Inferior parietal cortex (tissue), 1 donor: ENCODE measurements at regions not wholly inside any gene's neighbourhood (a gene's known extent, or its start where the extent isn't known, plus 50 kb on each side); places are given as distances from the start of the nearest gene placed in this dataset.

Source experiments
- DNase-seq: peaks from one replicate; pipeline ENCODE4 v3.0.0-alpha.2; 2016; ENCODE audit errors: extremely low spot score

- no peak for DNase-seq
Measured at GRCh38 chr1:191890433-191891088, 267.7 kb upstream of the RGS18 start.

- DNase-seq = no peak
Measured at GRCh38 chr1:191892716-191893115, 265.5 kb upstream of the RGS18 start.

GRCh38 chr1:191895049-191895448 is 263.2 kb upstream of the RGS18 start:
- DNase-seq = no peak

GRCh38 chr1:191895462-191896058 is 262.7 kb upstream of the RGS18 start:
- DNase-seq = no peak

- DNase-seq = no peak
Measured at GRCh38 chr1:191897134-191897533, 261.1 kb upstream of the RGS18 start.

- DNase-seq = no peak
Measured at GRCh38 chr1:191901651-191902050, 256.6 kb upstream of the RGS18 start.

GRCh38 chr1:191904991-191905390 is 253.3 kb upstream of the RGS18 start:
- no peak for DNase-seq

- no peak for DNase-seq
Measured at GRCh38 chr1:191905781-191906180, 252.5 kb upstream of the RGS18 start.

GRCh38 chr1:191907121-191907520 is 251.1 kb upstream of the RGS18 start:
- DNase-seq = no peak

- DNase-seq = no peak
Measured at GRCh38 chr1:191910245-191910644, 248.0 kb upstream of the RGS18 start.

GRCh38 chr1:191912517-191912916 is 245.7 kb upstream of the RGS18 start:
- DNase-seq = no peak

GRCh38 chr1:191913260-191913977 is 244.8 kb upstream of the RGS18 start:
- DNase-seq = no peak

GRCh38 chr1:191929383-191929782 is 228.9 kb upstream of the RGS18 start:
- DNase-seq = no peak

GRCh38 chr1:191943684-191944083 is 214.6 kb upstream of the RGS18 start:
- no peak for DNase-seq

- no peak for DNase-seq
Measured at GRCh38 chr1:191953526-191953925, 204.7 kb upstream of the RGS18 start.

- no peak for DNase-seq
Measured at GRCh38 chr1:191959856-191960255, 198.4 kb upstream of the RGS18 start.

- no peak for DNase-seq
Measured at GRCh38 chr1:191963286-191963685, 195.0 kb upstream of the RGS18 start.

- no peak for DNase-seq
Measured at GRCh38 chr1:191963781-191964455, 194.3 kb upstream of the RGS18 start.

- no peak for DNase-seq
Measured at GRCh38 chr1:191969290-191969689, 189.0 kb upstream of the RGS18 start.

- DNase-seq = no peak
Measured at GRCh38 chr1:191970116-191970515, 188.1 kb upstream of the RGS18 start.

- no peak for DNase-seq
Measured at GRCh38 chr1:191971447-191971846, 186.8 kb upstream of the RGS18 start.

- DNase-seq = no peak
Measured at GRCh38 chr1:191974004-191974403, 184.3 kb upstream of the RGS18 start.
